ENCODE measurements at regions not wholly inside any gene's neighbourhood (a gene's known extent, or its start where the extent isn't known, plus 50 kb on each side); places are given as distances from the start of the nearest gene placed in this dataset.

DNA sequence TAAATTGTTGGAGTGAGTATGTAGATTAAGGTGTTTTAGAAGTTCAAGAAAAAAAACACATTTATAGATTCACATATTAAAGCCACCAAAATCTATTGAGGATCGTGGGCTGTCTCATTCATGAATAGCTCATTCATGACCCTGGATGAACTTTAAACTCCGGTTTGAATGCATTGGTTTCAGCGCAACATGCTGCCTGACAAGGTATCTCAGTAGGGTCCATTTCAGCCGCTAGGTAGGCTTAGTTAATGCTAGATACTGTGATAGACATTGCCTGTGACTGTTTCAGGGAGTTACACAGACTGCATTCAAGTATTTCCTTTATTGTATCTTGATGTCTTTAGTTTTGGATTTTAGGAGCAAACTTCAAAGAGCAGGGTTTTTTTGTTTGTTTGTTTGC, 140.5 kb upstream of the POGK start:
- TF ChIP-seq, protein P1, sequence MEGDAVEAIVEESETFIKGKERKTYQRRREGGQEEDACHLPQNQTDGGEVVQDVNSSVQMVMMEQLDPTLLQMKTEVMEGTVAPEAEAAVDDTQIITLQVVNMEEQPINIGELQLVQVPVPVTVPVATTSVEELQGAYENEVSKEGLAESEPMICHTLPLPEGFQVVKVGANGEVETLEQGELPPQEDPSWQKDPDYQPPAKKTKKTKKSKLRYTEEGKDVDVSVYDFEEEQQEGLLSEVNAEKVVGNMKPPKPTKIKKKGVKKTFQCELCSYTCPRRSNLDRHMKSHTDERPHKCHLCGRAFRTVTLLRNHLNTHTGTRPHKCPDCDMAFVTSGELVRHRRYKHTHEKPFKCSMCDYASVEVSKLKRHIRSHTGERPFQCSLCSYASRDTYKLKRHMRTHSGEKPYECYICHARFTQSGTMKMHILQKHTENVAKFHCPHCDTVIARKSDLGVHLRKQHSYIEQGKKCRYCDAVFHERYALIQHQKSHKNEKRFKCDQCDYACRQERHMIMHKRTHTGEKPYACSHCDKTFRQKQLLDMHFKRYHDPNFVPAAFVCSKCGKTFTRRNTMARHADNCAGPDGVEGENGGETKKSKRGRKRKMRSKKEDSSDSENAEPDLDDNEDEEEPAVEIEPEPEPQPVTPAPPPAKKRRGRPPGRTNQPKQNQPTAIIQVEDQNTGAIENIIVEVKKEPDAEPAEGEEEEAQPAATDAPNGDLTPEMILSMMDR (IDR thresholded peaks at IDR 0.05 in 8 of 11, conservative IDR thresholded peaks at IDR 0.05 in 3 of 11), result no peak
- TF ChIP-seq POLR2AphosphoS5 (IDR thresholded peaks at IDR 0.05) (no peak), POLR2A (IDR thresholded peaks at IDR 0.05) (no peak)
